GM18511 (cell line): ENCODE measurements at regions not wholly inside any gene's neighbourhood (a gene's known extent, or its start where the extent isn't known, plus 50 kb on each side); places are given as distances from the start of the nearest gene placed in this dataset.

ENCODE experiments used
- ATAC-seq: cut with Tn5 transposase; IDR thresholded peaks from one replicate; pipeline ENCODE4 v1.9.1; 2021; ENCODE audit warnings: mild to moderate bottlenecking, moderate library complexity; ENCODE audit not compliant: unreplicated experiment

GRCh38 chr16:86373276-86373901, 136.9 kb upstream of the FOXF1 start:
- ATAC-seq, result no peak

- ATAC-seq, result no peak
Observed at GRCh38 chr16:86374603-86375130, 135.7 kb upstream of the FOXF1 start.

GRCh38 chr16:86375364-86375763, 135.0 kb upstream of the FOXF1 start:
- no peak for ATAC-seq

- ATAC-seq, result no peak
Observed at GRCh38 chr16:86375851-86376250, 134.5 kb upstream of the FOXF1 start.

GRCh38 chr16:86376837-86377236, 133.5 kb upstream of the FOXF1 start:
- ATAC-seq, result no peak

- ATAC-seq, result no peak
Observed at GRCh38 chr16:86377251-86378022, 132.9 kb upstream of the FOXF1 start.

GRCh38 chr16:86378128-86378527, 132.2 kb upstream of the FOXF1 start:
- no peak for ATAC-seq

GRCh38 chr16:86378831-86379504, 131.4 kb upstream of the FOXF1 start:
- no peak for ATAC-seq

- ATAC-seq, result no peak
Observed at GRCh38 chr16:86379505-86379846, 130.9 kb upstream of the FOXF1 start.

- ATAC-seq, result no peak
Observed at GRCh38 chr16:86380030-86380429, 130.3 kb upstream of the FOXF1 start.

GRCh38 chr16:86381491-86381890, 128.8 kb upstream of the FOXF1 start:
- no peak for ATAC-seq

- ATAC-seq, result no peak
Observed at GRCh38 chr16:86382067-86382773, 128.1 kb upstream of the FOXF1 start.

- ATAC-seq, result no peak
Observed at GRCh38 chr16:86382774-86383407, 127.4 kb upstream of the FOXF1 start.

GRCh38 chr16:86383488-86384262, 126.7 kb upstream of the FOXF1 start:
- no peak for ATAC-seq

GRCh38 chr16:86384263-86384649, 126.1 kb upstream of the FOXF1 start:
- no peak for ATAC-seq

- ATAC-seq, result no peak
Observed at GRCh38 chr16:86384980-86385379, 125.3 kb upstream of the FOXF1 start.

- no peak for ATAC-seq
Observed at GRCh38 chr16:86387468-86388440, 122.6 kb upstream of the FOXF1 start.

GRCh38 chr16:86388976-86389375, 121.4 kb upstream of the FOXF1 start:
- ATAC-seq, result no peak
